Ovary (tissue), 7 donors: ENCODE measurements at regions not wholly inside any gene's neighbourhood (a gene's known extent, or its start where the extent isn't known, plus 50 kb on each side); places are given as distances from the start of the nearest gene placed in this dataset.

ENCODE experiments used
- DNase-seq, 5 donors: peaks; one replicate each; pipeline ENCODE4 v3.0.0-alpha.2; 2019 to 2020
- H3K27ac ChIP-seq, 2 donors: fragments of 200-600 bp; one replicate each; pipeline versions ENCODE4 v1.5.1 to v1.8.0; 2019 to 2022
- H3K27me3 ChIP-seq: fragments of 200-600 bp; one replicate; pipeline ENCODE4 v1.8.0; 2022
- H3K36me3 ChIP-seq: fragments of 200-600 bp; sonication (generic); one replicate; pipeline ENCODE4 v1.5.1; 2019
- H3K4me1 ChIP-seq: one replicate; pipeline ENCODE4 v1.8.1; 2013; ENCODE audit warnings: mild to moderate bottlenecking, moderate library complexity; ENCODE audit not compliant: insufficient read depth
- H3K4me3 ChIP-seq: fragments of 200-600 bp; sonication (generic); one replicate; pipeline ENCODE4 v1.5.1; 2017
- H3K9me3 ChIP-seq, 2 donors: fragments of 200-600 bp in 1 of 2; sonication (generic) in 1 of 2; one replicate each; pipeline versions ENCODE4 v1.5.1 to v1.8.1; 2013 to 2019; ENCODE audit warnings: mild to moderate bottlenecking in 1 of 2, moderate library complexity in 1 of 2
- EP300 ChIP-seq: sonication (generic); formaldehyde crosslinking; IDR thresholded peaks from one replicate; pipeline ENCODE4 v1.6.1; 2017; ENCODE audit warnings: antibody characterized with exemption
- POLR2A ChIP-seq: fragments of 450-650 bp; IDR thresholded peaks from one replicate; pipeline ENCODE4 v1.6.1; 2017; ENCODE audit warnings: antibody characterized with exemption, mild to moderate bottlenecking, moderate library complexity
- WGBS, 3 donors: extraction: QIAGEN DNeasy Blood & Tissue Kit in 1 of 3; methylation state at CpG; one replicate each; pipeline versions ENCODE4 v1.1.5 to v1.1.7; 2013 to 2017; 5-methylcytosine and 5-hydroxymethylcytosine counted together
- intact Hi-C, 4 donors: fragments of 100-400 bp; cut with DNase I; formaldehyde crosslinking; loops; one replicate each; pipeline versions ENCODE4 v1.11.0 to v1.15.1; 2022 to 2023
- TF ChIP-seq, protein P1 (sequence below), 3 donors: fragments of 450-650 bp in 2 of 3; fragments of 200-600 bp in 1 of 3; IDR thresholded peaks; one replicate each; pipeline versions ENCODE4 v1.5.1 to v1.8.0; 2016 to 2022; ENCODE audit warnings: antibody characterized with exemption in 3 of 3, mild to moderate bottlenecking in 1 of 3
- donor health status: DM: no; HTN: no; CAD: no; lungs with moderate emphysema.
- donor health status: DM: no; HTN: no; CAD: no.
- donor health status: Bipolar disorder and iron deficiency.
- donor health status: DM: no; HTN: no; CAD: no.
- donor health status: DM: yes; HTN: yes; CAD: no.

DNA sequence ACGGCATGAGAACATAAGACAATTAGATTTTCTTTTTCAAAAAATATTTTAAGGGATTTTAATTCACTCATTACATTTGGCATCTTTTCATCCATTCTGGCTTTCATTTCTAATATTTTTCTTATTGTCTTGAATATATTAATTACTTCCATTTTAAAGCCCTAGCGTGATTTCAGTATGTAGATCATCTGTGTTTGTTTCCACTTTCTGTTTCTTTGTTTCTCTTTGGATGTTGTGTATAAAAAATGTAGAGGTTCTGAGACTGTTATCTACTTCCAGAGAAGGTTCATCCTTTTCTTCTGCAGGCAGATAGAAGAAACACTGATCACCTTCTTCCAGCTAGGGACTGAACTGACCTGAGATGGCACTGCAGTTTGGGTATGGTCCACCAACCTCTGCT, 664.4 kb upstream of the SLC39A10 start:
- intact Hi-C loops = no loop called here
- TF ChIP-seq POLR2A = no peak
- TF ChIP-seq EP300 = no peak
- TF ChIP-seq, protein P1, sequence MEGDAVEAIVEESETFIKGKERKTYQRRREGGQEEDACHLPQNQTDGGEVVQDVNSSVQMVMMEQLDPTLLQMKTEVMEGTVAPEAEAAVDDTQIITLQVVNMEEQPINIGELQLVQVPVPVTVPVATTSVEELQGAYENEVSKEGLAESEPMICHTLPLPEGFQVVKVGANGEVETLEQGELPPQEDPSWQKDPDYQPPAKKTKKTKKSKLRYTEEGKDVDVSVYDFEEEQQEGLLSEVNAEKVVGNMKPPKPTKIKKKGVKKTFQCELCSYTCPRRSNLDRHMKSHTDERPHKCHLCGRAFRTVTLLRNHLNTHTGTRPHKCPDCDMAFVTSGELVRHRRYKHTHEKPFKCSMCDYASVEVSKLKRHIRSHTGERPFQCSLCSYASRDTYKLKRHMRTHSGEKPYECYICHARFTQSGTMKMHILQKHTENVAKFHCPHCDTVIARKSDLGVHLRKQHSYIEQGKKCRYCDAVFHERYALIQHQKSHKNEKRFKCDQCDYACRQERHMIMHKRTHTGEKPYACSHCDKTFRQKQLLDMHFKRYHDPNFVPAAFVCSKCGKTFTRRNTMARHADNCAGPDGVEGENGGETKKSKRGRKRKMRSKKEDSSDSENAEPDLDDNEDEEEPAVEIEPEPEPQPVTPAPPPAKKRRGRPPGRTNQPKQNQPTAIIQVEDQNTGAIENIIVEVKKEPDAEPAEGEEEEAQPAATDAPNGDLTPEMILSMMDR (IDR thresholded peaks at IDR 0.05) = no peak
- Histone ChIP-seq H3K27ac (no peak overlapping the region), H3K27me3 (no peaks in the 10 kb centered on the region), H3K4me3 (no peak overlapping the region), H3K36me3 (no peaks in the 10 kb centered on the region), H3K4me1 (no peaks in the 10 kb centered on the region), H3K9me3 (no peaks in the 10 kb centered on the region)
- 74 to 82% (median 82%) methylated on average over 2 of the region's 2 CpGs for WGBS, 3 donors
- DNase-seq = no peak

DNA sequence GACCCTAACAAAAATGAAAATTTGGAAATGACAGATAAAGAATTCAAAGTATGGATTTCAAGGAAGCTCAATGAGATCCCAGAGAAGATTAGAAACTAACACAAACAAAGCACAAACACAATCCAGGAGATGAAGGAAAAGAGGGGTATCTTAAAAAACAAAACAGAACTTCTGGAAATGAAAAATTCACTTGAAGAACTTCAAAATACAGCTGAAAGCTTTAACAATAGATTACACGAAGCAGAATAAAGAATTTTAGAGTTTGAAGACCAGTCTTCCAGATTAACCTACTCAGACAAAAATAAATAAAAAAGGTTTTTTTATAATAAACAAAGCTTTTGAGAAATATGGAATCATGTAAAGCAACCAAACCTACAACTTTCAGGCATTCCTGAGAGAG, 671.8 kb upstream of the SLC39A10 start:
- Histone ChIP-seq H3K9me3 (no peaks in the 10 kb centered on the region), H3K27ac (no peak overlapping the region), H3K4me3 (no peak overlapping the region), H3K4me1 (no peaks in the 10 kb centered on the region), H3K36me3 (no peaks in the 10 kb centered on the region), H3K27me3 (no peaks in the 10 kb centered on the region)
- 51 to 69% (median 55%) methylated on average over 1 of the region's 1 CpG for WGBS, 3 donors
- intact Hi-C loops = no loop called here
- no peak for DNase-seq
- no peak for TF ChIP-seq POLR2A
- no peak for TF ChIP-seq EP300
- TF ChIP-seq, protein P1 (IDR thresholded peaks at IDR 0.05) = no peak

DNA sequence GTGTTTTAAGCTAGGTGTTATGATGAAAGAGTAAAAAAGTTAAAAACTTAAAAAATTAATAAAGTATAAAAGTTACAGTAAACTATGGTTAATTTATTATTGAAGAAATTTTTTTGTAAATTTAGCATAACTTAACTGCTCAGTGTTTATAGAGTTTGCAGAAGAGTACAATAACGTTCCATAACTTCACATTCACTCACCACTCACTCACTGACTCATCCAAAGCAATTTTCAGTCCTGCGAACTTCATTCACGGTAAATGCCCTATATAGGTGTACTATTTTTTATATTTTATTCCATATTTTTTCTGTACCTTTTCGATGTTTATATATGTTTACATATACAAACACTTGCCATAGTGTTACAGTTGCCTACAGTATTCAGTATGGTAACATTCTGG, 694.8 kb upstream of the SLC39A10 start:
- no peaks in the 10 kb centered on the region for H3K27me3 ChIP-seq
- no peaks in the 10 kb centered on the region for H3K4me1 ChIP-seq
- TF ChIP-seq POLR2A (no peak), EP300 (no peak)
- TF ChIP-seq, protein P1 (IDR thresholded peaks at IDR 0.05) = no peak
- H3K4me3 ChIP-seq = no peak overlapping the region
- 87 to 88% (median 88%) methylated on average over 4 of the region's 4 CpGs for WGBS, 3 donors
- H3K9me3 ChIP-seq = no peaks in the 10 kb centered on the region
- intact Hi-C loops = no loop called here
- DNase-seq = no peak
- H3K27ac ChIP-seq = no peak overlapping the region
- H3K36me3 ChIP-seq = no peaks in the 10 kb centered on the region

DNA sequence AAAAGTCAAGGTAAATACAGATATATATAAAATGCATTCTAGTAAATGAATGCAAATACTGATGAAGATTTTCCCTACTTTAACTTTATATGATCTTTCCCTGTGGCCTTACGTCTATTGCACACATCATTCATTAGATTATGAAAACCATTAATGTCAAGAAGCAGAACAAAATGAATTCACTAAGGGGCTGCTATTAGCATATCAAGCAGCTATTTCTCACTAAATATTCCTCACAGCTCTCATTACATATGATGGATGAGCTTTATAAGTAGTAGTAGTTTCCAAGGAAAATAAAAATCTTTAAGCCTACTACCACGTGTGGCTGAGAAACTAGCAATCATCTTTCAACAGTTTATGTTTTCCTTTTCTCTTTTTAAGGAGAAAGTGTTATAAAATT, 702.8 kb upstream of the SLC39A10 start:
- Histone ChIP-seq H3K36me3 (no peaks in the 10 kb centered on the region), H3K9me3 (no peaks in the 10 kb centered on the region), H3K27ac (no peak overlapping the region), H3K4me1 (no peaks in the 10 kb centered on the region), H3K4me3 (no peak overlapping the region), H3K27me3 (no peaks in the 10 kb centered on the region)
- intact Hi-C loops = no loop called here
- TF ChIP-seq, protein P1 (IDR thresholded peaks at IDR 0.05) = no peak
- TF ChIP-seq EP300 (no peak), POLR2A (no peak)
- DNase-seq = no peak
- 56 to 71% (median 64%) methylated on average over 2 of the region's 2 CpGs for WGBS, 3 donors

- no peaks in the 10 kb centered on the region for H3K36me3 ChIP-seq
- no peak overlapping the region for H3K4me3 ChIP-seq
- no peak overlapping the region for H3K27ac ChIP-seq
- TF ChIP-seq EP300 (no peak), POLR2A (no peak)
- TF ChIP-seq, protein P1 (IDR thresholded peaks at IDR 0.05) = no peak
- intact Hi-C loops = no loop called here
- no peak for DNase-seq
- H3K9me3 ChIP-seq = no peaks in the 10 kb centered on the region
- H3K27me3 ChIP-seq = no peaks in the 10 kb centered on the region
- 60 to 72% (median 63%) methylated on average over 1 of the region's 1 CpG for WGBS, 3 donors
- H3K4me1 ChIP-seq = no peaks in the 10 kb centered on the region
Observed at GRCh38 chr2:194946826-194947225, 710.2 kb upstream of the SLC39A10 start.
